OCI-LY7 (cell line): ENCODE measurements at regions not wholly inside any gene's neighbourhood (a gene's known extent, or its start where the extent isn't known, plus 50 kb on each side); places are given as distances from the start of the nearest gene placed in this dataset.

Experiments
- EZH2phosphoT487 ChIP-seq: fragments of 200-600 bp; sonication (generic); IDR thresholded peaks from 2 replicates; pipeline ENCODE4 v1.6.1; 2018; ENCODE audit warnings: low read depth, borderline replicate concordance, mild to moderate bottlenecking, mixed run types, antibody characterized with exemption, low read length, moderate library complexity, mixed read lengths
- TF ChIP-seq, protein P1 (sequence below): fragments of 200-600 bp; sonication (generic); conservative IDR thresholded peaks from 2 replicates; pipeline ENCODE4 v1.5.1; 2014; ENCODE audit warnings: mild to moderate bottlenecking, antibody characterized with exemption, low read length, moderate library complexity, mixed read lengths

DNA sequence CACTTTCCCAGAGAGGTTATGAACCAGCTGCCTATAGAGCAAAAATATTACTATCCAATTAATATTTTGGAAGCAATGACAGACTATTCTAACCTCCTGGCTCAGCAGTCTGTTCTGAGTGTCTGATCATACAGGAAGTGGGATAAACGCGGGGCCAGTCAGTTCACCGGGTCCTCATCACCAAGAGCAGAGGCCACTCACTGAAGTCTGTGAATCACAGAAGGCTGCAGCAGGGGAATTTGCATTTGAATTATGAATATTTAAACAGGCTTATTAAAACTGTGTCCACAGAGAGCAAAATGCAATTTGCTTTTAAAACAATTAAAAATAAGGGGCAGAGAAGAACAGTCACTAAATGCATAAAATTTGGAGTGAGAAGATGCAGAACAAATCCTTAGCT is 305.2 kb downstream of the MCTP2 start:
- TF ChIP-seq, protein P1, sequence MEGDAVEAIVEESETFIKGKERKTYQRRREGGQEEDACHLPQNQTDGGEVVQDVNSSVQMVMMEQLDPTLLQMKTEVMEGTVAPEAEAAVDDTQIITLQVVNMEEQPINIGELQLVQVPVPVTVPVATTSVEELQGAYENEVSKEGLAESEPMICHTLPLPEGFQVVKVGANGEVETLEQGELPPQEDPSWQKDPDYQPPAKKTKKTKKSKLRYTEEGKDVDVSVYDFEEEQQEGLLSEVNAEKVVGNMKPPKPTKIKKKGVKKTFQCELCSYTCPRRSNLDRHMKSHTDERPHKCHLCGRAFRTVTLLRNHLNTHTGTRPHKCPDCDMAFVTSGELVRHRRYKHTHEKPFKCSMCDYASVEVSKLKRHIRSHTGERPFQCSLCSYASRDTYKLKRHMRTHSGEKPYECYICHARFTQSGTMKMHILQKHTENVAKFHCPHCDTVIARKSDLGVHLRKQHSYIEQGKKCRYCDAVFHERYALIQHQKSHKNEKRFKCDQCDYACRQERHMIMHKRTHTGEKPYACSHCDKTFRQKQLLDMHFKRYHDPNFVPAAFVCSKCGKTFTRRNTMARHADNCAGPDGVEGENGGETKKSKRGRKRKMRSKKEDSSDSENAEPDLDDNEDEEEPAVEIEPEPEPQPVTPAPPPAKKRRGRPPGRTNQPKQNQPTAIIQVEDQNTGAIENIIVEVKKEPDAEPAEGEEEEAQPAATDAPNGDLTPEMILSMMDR = no peak
- no peak for TF ChIP-seq EZH2phosphoT487
